ENCODE measurements at regions not wholly inside any gene's neighbourhood (a gene's known extent, or its start where the extent isn't known, plus 50 kb on each side); places are given as distances from the start of the nearest gene placed in this dataset.

- TF ChIP-seq, protein P1, sequence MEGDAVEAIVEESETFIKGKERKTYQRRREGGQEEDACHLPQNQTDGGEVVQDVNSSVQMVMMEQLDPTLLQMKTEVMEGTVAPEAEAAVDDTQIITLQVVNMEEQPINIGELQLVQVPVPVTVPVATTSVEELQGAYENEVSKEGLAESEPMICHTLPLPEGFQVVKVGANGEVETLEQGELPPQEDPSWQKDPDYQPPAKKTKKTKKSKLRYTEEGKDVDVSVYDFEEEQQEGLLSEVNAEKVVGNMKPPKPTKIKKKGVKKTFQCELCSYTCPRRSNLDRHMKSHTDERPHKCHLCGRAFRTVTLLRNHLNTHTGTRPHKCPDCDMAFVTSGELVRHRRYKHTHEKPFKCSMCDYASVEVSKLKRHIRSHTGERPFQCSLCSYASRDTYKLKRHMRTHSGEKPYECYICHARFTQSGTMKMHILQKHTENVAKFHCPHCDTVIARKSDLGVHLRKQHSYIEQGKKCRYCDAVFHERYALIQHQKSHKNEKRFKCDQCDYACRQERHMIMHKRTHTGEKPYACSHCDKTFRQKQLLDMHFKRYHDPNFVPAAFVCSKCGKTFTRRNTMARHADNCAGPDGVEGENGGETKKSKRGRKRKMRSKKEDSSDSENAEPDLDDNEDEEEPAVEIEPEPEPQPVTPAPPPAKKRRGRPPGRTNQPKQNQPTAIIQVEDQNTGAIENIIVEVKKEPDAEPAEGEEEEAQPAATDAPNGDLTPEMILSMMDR (conservative IDR thresholded peaks at IDR 0.05): no peak
- TF ChIP-seq ZFX (IDR thresholded peaks at IDR 0.05): no peak
Measured at GRCh38 chr7:69219381-69219780, 378.9 kb upstream of the AUTS2 start.

Data from C4-2B (cell line).